ENCODE measurements at regions not wholly inside any gene's neighbourhood (a gene's known extent, or its start where the extent isn't known, plus 50 kb on each side); places are given as distances from the start of the nearest gene placed in this dataset.

DNA sequence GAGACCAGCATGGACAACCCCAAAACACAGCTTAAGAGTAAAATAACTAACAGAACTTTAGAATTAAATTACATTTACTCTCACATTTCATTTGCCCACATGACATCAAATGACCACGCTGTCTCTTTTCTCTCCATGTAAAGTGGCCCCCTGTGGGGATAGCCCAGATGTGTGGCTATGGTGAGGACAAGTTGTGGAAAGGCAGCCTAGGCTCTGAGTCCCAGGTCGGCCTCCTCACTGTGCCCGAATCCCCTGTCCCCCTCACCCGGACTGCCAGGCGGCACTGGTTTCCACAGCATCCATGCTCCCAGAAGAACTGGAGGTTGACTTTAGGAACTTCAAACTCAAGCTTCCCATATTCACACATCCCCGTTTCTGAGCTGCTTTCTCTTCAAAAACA, 111.8 kb upstream of the UQCRFS1 start:
- H3K9me3 Mint-ChIP-seq (ENCODE audit: low read depth): peaks cover 11% of the 10 kb centered on the region
- no peak overlapping the region for H3K27ac Mint-ChIP-seq (ENCODE audit: unreplicated experiment)
- TF ChIP-seq, protein P1, sequence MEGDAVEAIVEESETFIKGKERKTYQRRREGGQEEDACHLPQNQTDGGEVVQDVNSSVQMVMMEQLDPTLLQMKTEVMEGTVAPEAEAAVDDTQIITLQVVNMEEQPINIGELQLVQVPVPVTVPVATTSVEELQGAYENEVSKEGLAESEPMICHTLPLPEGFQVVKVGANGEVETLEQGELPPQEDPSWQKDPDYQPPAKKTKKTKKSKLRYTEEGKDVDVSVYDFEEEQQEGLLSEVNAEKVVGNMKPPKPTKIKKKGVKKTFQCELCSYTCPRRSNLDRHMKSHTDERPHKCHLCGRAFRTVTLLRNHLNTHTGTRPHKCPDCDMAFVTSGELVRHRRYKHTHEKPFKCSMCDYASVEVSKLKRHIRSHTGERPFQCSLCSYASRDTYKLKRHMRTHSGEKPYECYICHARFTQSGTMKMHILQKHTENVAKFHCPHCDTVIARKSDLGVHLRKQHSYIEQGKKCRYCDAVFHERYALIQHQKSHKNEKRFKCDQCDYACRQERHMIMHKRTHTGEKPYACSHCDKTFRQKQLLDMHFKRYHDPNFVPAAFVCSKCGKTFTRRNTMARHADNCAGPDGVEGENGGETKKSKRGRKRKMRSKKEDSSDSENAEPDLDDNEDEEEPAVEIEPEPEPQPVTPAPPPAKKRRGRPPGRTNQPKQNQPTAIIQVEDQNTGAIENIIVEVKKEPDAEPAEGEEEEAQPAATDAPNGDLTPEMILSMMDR (IDR thresholded peaks at IDR 0.05): no peak
- no peaks in the 10 kb centered on the region for H3K27me3 Mint-ChIP-seq (ENCODE audit: low read depth)
- no peak for DNase-seq (ENCODE audit: low spot score)
- H3K4me3 Mint-ChIP-seq (ENCODE audit: unreplicated experiment): no peak overlapping the region
- H3K4me1 Mint-ChIP-seq (ENCODE audit: low read depth): no peaks in the 10 kb centered on the region
- no peaks in the 10 kb centered on the region for H3K36me3 Mint-ChIP-seq (ENCODE audit: low read depth)

DNA sequence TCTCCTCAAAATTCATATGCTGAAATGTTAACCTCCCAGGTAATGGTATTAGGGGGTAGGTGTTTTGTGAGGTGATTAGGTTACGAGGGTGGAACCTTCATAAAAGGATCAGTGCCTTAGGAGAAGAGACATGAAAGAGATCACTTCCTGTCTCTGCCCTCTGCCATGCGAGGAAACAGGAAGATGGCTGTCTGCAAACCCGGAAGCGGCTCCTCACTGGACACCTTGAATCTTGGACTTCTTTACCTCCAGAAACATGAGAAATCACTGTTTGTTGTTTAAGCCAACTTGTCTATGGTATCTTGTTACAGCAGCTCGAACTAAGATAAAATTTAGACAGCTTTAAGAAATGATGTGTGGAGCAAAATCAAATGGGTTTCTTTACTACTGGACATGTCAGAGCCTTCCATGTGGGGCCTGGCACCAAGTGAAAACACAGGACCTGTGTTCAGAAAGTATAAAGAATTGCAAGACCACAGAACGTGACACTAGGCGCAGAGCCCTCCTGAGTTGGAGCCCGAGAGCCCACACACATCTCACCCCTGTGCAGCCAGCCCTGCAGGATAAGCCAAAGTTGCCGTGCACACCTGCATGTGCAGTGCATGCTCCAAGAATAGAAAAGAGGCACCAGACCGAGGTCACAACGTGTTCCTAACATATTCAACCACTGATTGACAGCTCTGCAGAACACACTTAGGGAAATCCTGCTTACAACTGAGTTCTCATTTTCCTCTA, 112.5 kb upstream of the UQCRFS1 start:
- no peaks in the 10 kb centered on the region for H3K4me1 Mint-ChIP-seq (ENCODE audit: low read depth)
- H3K27me3 Mint-ChIP-seq (ENCODE audit: low read depth): no peaks in the 10 kb centered on the region
- H3K9me3 Mint-ChIP-seq (ENCODE audit: low read depth): peaks cover 11% of the 10 kb centered on the region

DNA sequence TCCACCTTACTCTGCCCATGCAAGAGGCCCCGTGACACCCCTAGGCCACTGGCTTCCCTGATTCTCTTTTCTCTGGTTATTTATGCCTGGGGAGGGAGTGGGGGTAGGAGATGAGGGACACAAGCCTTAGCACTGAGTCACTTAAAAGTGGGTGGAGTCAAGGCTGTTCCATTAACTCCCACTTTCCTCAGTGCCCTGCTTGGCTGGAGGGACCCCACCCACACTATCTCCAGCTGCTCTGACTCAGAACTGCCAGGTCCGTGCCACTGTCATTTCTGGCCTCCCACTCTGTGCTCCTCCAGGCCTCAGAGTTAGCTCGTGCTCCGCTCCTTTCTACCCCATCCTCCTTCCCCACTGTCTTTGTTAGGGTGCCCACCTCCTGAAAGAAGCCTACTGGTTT, 113.4 kb upstream of the UQCRFS1 start:
- no peak for DNase-seq (ENCODE audit: low spot score)
- Mint-ChIP-seq H3K9me3 (ENCODE audit: low read depth) (peaks cover 18% of the 10 kb centered on the region), H3K36me3 (ENCODE audit: low read depth) (no peaks in the 10 kb centered on the region), H3K4me3 (ENCODE audit: unreplicated experiment) (no peak overlapping the region), H3K27ac (ENCODE audit: unreplicated experiment) (no peak overlapping the region), H3K27me3 (ENCODE audit: low read depth) (no peaks in the 10 kb centered on the region), H3K4me1 (ENCODE audit: low read depth) (no peaks in the 10 kb centered on the region)
- TF ChIP-seq, protein P1 (IDR thresholded peaks at IDR 0.05): no peak

More for the DNA sequence above, 112.5 kb upstream of the UQCRFS1 start:
- Mint-ChIP-seq H3K36me3 (ENCODE audit: low read depth) (no peaks in the 10 kb centered on the region), H3K27ac (ENCODE audit: unreplicated experiment) (no peak overlapping the region), H3K4me3 (ENCODE audit: unreplicated experiment) (no peak overlapping the region)
- DNase-seq (ENCODE audit: low spot score): no peak
- TF ChIP-seq, protein P1 (IDR thresholded peaks at IDR 0.05): no peak

DNA sequence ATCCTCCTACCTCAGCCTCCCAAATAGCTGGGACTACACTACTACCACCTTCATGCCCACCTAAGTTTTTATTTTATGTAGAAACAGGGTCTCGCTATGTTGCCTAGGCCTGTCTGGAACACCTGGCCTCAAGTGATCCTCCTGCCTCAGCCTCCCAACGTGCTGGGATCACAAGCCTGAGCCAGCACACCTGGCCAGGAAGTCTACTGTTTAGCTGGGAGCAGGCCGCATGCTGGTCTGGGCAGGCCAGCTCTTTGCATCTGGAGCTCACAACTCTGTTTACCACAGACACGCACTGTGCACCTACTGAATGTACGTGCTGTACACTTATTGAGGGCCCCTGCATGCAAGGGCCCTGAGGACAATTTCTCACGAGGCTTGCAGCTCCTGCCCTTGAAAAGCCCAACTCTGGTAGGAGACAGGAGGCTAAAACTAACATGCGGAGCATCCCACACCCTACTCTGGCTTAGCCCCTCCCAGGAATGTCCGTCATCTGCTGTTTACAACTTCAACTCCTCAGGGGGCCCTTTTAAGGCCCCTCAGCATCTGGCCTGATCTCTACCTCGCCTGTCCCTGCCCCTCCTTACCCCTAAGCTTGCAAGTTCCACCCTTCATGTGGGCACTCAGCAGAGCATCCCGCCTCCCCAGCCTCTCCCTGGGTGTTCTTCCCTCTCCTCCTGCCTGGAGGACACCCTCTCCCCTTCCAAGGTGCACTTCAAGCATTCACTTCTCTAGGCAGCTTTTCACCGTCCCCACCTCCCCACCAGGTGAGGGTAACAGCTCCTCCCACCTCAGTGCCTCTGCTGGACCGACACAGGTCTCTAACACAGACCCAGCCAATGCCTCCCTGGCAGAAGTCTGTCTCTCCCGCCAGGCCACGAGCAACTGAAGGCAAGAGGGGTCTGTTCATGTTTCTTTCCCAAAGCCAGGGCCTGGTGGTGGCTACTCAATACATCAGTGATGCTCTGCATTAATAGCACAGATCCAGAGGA, 114.2 kb upstream of the UQCRFS1 start:
- TF ChIP-seq, protein P1 (IDR thresholded peaks at IDR 0.05): no peak
- Mint-ChIP-seq H3K9me3 (ENCODE audit: low read depth) (peaks cover 18% of the 10 kb centered on the region), H3K4me1 (ENCODE audit: low read depth) (no peaks in the 10 kb centered on the region)

DNA sequence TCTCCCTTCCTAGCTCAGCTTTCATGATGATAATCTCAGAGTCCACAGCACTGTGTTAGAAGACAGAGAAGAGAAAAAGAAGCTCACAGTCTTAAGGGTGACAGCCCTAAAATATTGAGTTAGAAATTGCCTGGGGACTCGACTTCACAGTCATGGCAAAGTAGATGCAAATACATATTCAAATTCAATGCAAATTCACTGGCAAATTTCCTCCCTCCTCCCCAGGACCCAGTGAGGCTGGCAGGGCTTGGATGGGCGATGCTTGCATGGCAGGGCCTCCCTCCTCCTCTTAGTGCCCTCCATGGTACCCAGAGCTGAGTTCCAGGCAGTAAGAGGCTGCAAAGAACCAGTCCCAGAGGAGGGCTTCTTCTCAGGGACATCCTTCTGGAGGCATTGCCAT, 115.6 kb upstream of the UQCRFS1 start:
- no peaks in the 10 kb centered on the region for H3K36me3 Mint-ChIP-seq (ENCODE audit: low read depth)
- no peak for DNase-seq (ENCODE audit: low spot score)
- no peaks in the 10 kb centered on the region for H3K4me1 Mint-ChIP-seq (ENCODE audit: low read depth)
- TF ChIP-seq, protein P1 (IDR thresholded peaks at IDR 0.05): no peak
- H3K27ac Mint-ChIP-seq (ENCODE audit: unreplicated experiment): no peak overlapping the region
- peaks cover 18% of the 10 kb centered on the region for H3K9me3 Mint-ChIP-seq (ENCODE audit: low read depth)
- H3K27me3 Mint-ChIP-seq (ENCODE audit: low read depth): no peaks in the 10 kb centered on the region
- no peak overlapping the region for H3K4me3 Mint-ChIP-seq (ENCODE audit: unreplicated experiment)

More for the DNA sequence above, 114.2 kb upstream of the UQCRFS1 start:
- Mint-ChIP-seq H3K36me3 (ENCODE audit: low read depth) (no peaks in the 10 kb centered on the region), H3K27ac (ENCODE audit: unreplicated experiment) (no peak overlapping the region), H3K27me3 (ENCODE audit: low read depth) (no peaks in the 10 kb centered on the region), H3K4me3 (ENCODE audit: unreplicated experiment) (no peak overlapping the region)
- DNase-seq (ENCODE audit: low spot score): no peak
